CD14-positive monocyte (primary cell): ENCODE measurements at regions not wholly inside any gene's neighbourhood (a gene's known extent, or its start where the extent isn't known, plus 50 kb on each side); places are given as distances from the start of the nearest gene placed in this dataset.

Experiments used
- DNase-seq, 3 donors: peaks; one replicate each; pipeline ENCODE4 v3.0.0-alpha.2; 2011 to 2022
- H2AFZ ChIP-seq: 2 replicates; pipeline ENCODE4 v1.6.0; 2012; ENCODE audit warnings: mild to moderate bottlenecking, low read depth, low read length, inconsistent platforms; ENCODE audit not compliant: insufficient read depth, poor library complexity, severe bottlenecking
- H3K27ac ChIP-seq, 2 donors: 1 replicate in 1 of 2; 2 replicates in 1 of 2; pipeline ENCODE4 v1.5.1; 2012 to 2013; ENCODE audit warnings: low read length in 2 of 2, control low read depth in 1 of 2, inconsistent platforms in 1 of 2, low read depth in 1 of 2, mild to moderate bottlenecking in 1 of 2
- H3K27me3 ChIP-seq, 2 donors: one replicate each; pipeline versions ENCODE4 v1.6.0 to v1.6.1; 2011 to 2013; ENCODE audit warnings: low read length in 2 of 2; ENCODE audit not compliant: control insufficient read depth in 2 of 2, insufficient read depth in 2 of 2
- H3K36me3 ChIP-seq, 2 donors: replicated peaks in 1 of 2; 1 replicate in 1 of 2; 2 replicates in 1 of 2; pipeline versions ENCODE4 v1.5.1 to v1.6.1; 2012 to 2013; ENCODE audit warnings: low read length in 2 of 2, control low read depth in 1 of 2, inconsistent platforms in 1 of 2, mild to moderate bottlenecking in 1 of 2; ENCODE audit not compliant: insufficient read depth in 2 of 2, control insufficient read depth in 1 of 2
- H3K4me1 ChIP-seq, 2 donors: 1 replicate in 1 of 2; 2 replicates in 1 of 2; pipeline versions ENCODE4 v1.5.1 to v1.6.1; 2012 to 2013; ENCODE audit warnings: low read length in 2 of 2, control low read depth in 1 of 2, inconsistent platforms in 1 of 2, mild to moderate bottlenecking in 1 of 2, moderate library complexity in 1 of 2; ENCODE audit not compliant: insufficient read depth in 2 of 2, control insufficient read depth in 1 of 2
- H3K4me2 ChIP-seq: replicated peaks from 2 replicates; pipeline ENCODE3; 2012; ENCODE audit warnings: low read length, moderate library complexity, mild to moderate bottlenecking; ENCODE audit not compliant: poor library complexity, severe bottlenecking; ENCODE audit errors: extremely low read depth
- H3K4me3 ChIP-seq, 3 experiments: fragments of 200-600 bp in 1 of 3; sonication (generic) in 1 of 3; replicated peaks in 1 of 3; 1 replicate in 2 of 3; 2 replicates in 1 of 3; pipeline ENCODE4 v1.5.1; 2011 to 2013; ENCODE audit warnings: low read length in 3 of 3, mild to moderate bottlenecking in 3 of 3, control low read depth in 2 of 3, low read depth in 2 of 3, inconsistent platforms in 1 of 3, moderate library complexity in 1 of 3
- H3K79me2 ChIP-seq: 2 replicates; pipeline ENCODE4 v1.6.0; 2012; ENCODE audit warnings: mild to moderate bottlenecking, control low read depth, inconsistent platforms, low read length, moderate library complexity; ENCODE audit not compliant: insufficient read depth
- H3K9ac ChIP-seq: 2 replicates; pipeline ENCODE4 v1.6.0; 2017; ENCODE audit warnings: low read length, mild to moderate bottlenecking; ENCODE audit not compliant: insufficient read depth, poor library complexity, severe bottlenecking
- H3K9me3 ChIP-seq, 2 donors: replicated peaks in 1 of 2; 1 replicate in 1 of 2; 2 replicates in 1 of 2; pipeline versions ENCODE4 v1.5.1 to v1.6.1; 2012 to 2013; ENCODE audit warnings: low read length in 2 of 2, control low read depth in 1 of 2; ENCODE audit not compliant: control insufficient read depth in 1 of 2, insufficient read depth in 1 of 2
- H4K20me1 ChIP-seq: 2 replicates; pipeline ENCODE4 v1.6.0; 2012; ENCODE audit warnings: mild to moderate bottlenecking, low read length, control low read depth, moderate library complexity; ENCODE audit not compliant: insufficient read depth
- H3K27ac Mint-ChIP-seq, 7 donors: one replicate each; pipeline ENCODE4 v1.8.0; 2020; ENCODE audit warnings: mild to moderate bottlenecking in 7 of 7, mixed read lengths in 7 of 7, moderate library complexity in 6 of 7, inconsistent platforms in 2 of 7
- H3K27me3 Mint-ChIP-seq, 3 donors: one replicate each; pipeline ENCODE4 v1.8.0; 2021 to 2022; ENCODE audit warnings: low read depth in 3 of 3, mild to moderate bottlenecking in 3 of 3, mixed read lengths in 3 of 3, moderate library complexity in 3 of 3, inconsistent platforms in 1 of 3
- H3K36me3 Mint-ChIP-seq, 2 donors: one replicate each; pipeline ENCODE4 v1.8.0; 2020; ENCODE audit warnings: mixed read lengths in 2 of 2, inconsistent platforms in 1 of 2, mild to moderate bottlenecking in 1 of 2
- H3K4me1 Mint-ChIP-seq: one replicate; pipeline ENCODE4 v1.8.0; 2020; ENCODE audit warnings: mild to moderate bottlenecking, mixed read lengths
- H3K4me3 Mint-ChIP-seq, 2 donors: one replicate each; pipeline ENCODE4 v1.8.0; 2020; ENCODE audit warnings: mild to moderate bottlenecking in 2 of 2, mixed read lengths in 2 of 2, moderate library complexity in 1 of 2
- H3K9me3 Mint-ChIP-seq, 7 donors: one replicate each; pipeline ENCODE4 v1.8.0; 2020 to 2022; ENCODE audit warnings: mixed read lengths in 7 of 7, mild to moderate bottlenecking in 6 of 7, moderate library complexity in 6 of 7, inconsistent platforms in 2 of 7
- WGBS: methylation state at CpG from one replicate; pipeline ENCODE4 v1.1.5; 2013; ENCODE audit warnings: missing lambda C conversion rate; ENCODE audit not compliant: insufficient coverage; 5-methylcytosine and 5-hydroxymethylcytosine counted together
- intact Hi-C, 2 donors: fragments of 100-400 bp; cut with micrococcal nuclease; formaldehyde crosslinking; loops; one replicate each; pipeline versions ENCODE4 v1.15.0 to v1.15.1; 2023
- TF ChIP-seq, protein P1 (sequence below): fragments of 200-600 bp; IDR thresholded peaks from one replicate; pipeline ENCODE4 v1.8.0; 2022; ENCODE audit warnings: antibody characterized with exemption, mild to moderate bottlenecking

DNA sequence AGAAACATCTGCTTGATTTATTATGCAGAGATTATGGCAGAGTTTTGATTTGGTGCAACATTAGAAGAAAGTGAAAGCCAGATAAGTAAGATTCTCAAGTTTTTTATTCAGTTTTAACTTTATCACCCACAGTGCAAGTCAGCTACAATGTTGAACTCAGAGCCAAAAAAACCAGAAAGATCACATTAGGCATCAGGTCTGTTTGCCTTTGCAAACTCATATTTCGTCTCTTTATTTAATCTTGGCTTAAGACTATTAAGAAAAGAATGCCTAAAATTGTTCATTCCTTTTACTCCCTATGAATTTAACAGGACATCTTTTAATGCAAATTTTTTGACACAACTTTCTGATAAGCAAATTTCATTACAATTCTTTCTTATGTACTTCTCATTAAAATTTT is 76.0 kb upstream of the TMEM26 start:
- H3K36me3 Mint-ChIP-seq = no peaks in the 10 kb centered on the region

DNA sequence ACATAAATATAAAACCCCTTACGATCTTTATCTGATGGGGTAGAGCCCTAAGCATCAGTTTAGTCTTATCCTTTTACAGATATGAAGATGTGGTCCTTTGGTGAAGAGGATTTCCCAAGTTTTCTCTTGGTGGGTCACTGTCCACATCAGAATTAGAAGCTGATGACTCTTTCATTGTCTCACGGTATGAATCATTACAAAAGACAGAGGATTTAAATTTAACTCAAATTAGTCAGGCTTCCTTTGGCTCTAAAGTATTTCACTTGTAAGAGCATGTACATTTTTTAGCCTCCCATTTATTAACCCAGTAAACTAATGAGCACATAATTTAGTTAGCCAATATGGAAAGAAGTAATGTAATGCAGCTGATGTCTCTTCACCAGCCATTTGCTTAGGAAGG is 49.9 kb upstream of the TMEM26 start:
- peaks cover 0 to 5% of the 10 kb centered on the region in 2 donors for H3K9me3 ChIP-seq
- WGBS = no CpG with 5 or more reads among the region's 2 CpGs
- no peaks in the 10 kb centered on the region for H3K79me2 ChIP-seq
- Mint-ChIP-seq H3K36me3 (no peaks in the 10 kb centered on the region), H3K4me3 (no peak overlapping the region), H3K27me3 (peaks cover 0 to 4% (median 1%) of the 10 kb centered on the region in 3 donors), H3K27ac (no peak overlapping the region), H3K4me1 (no peaks in the 10 kb centered on the region), H3K9me3 (peaks cover 0 to 6% (median 3%) of the 10 kb centered on the region in 7 donors)
- no peak overlapping the region for H2AFZ ChIP-seq
- no peak overlapping the region for H3K27ac ChIP-seq
- no peak for DNase-seq
- H3K4me1 ChIP-seq = no peaks in the 10 kb centered on the region
- H3K4me2 ChIP-seq = no peak overlapping the region
- TF ChIP-seq, protein P1, sequence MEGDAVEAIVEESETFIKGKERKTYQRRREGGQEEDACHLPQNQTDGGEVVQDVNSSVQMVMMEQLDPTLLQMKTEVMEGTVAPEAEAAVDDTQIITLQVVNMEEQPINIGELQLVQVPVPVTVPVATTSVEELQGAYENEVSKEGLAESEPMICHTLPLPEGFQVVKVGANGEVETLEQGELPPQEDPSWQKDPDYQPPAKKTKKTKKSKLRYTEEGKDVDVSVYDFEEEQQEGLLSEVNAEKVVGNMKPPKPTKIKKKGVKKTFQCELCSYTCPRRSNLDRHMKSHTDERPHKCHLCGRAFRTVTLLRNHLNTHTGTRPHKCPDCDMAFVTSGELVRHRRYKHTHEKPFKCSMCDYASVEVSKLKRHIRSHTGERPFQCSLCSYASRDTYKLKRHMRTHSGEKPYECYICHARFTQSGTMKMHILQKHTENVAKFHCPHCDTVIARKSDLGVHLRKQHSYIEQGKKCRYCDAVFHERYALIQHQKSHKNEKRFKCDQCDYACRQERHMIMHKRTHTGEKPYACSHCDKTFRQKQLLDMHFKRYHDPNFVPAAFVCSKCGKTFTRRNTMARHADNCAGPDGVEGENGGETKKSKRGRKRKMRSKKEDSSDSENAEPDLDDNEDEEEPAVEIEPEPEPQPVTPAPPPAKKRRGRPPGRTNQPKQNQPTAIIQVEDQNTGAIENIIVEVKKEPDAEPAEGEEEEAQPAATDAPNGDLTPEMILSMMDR = no peak
- no peak overlapping the region for H3K4me3 ChIP-seq
- no peak overlapping the region for H3K9ac ChIP-seq
- H4K20me1 ChIP-seq = no peaks in the 10 kb centered on the region
- intact Hi-C loops = no loop called here
- H3K36me3 ChIP-seq = no peaks in the 10 kb centered on the region
- no peaks in the 10 kb centered on the region for H3K27me3 ChIP-seq

More for the DNA sequence above, 76.0 kb upstream of the TMEM26 start:
- intact Hi-C loops = no loop called here
- H3K9ac ChIP-seq = no peak overlapping the region
- H3K79me2 ChIP-seq = no peaks in the 10 kb centered on the region
- H3K27me3 Mint-ChIP-seq = peaks cover 0 to 1% (median 0%) of the 10 kb centered on the region in 3 donors
- H3K4me3 Mint-ChIP-seq = no peak overlapping the region
- no peak overlapping the region for H3K4me3 ChIP-seq
- no peaks in the 10 kb centered on the region for H3K9me3 ChIP-seq
- DNase-seq = no peak
- TF ChIP-seq, protein P1 = no peak
- peaks cover 0 to 4% (median under 1%) of the 10 kb centered on the region in 7 donors for H3K9me3 Mint-ChIP-seq
- H3K27me3 ChIP-seq = no peaks in the 10 kb centered on the region
- no peaks in the 10 kb centered on the region for H3K4me1 Mint-ChIP-seq
- no peaks in the 10 kb centered on the region for H3K36me3 ChIP-seq
- H4K20me1 ChIP-seq = no peaks in the 10 kb centered on the region
- WGBS = no CpG with 5 or more reads among the region's 1 CpG
- H3K27ac Mint-ChIP-seq = no peak overlapping the region
- H3K27ac ChIP-seq = no peak overlapping the region
- H2AFZ ChIP-seq = no peak overlapping the region
- H3K4me1 ChIP-seq = no peaks in the 10 kb centered on the region
- H3K4me2 ChIP-seq = no peak overlapping the region
